ENCODE measurements at regions not wholly inside any gene's neighbourhood (a gene's known extent, or its start where the extent isn't known, plus 50 kb on each side); places are given as distances from the start of the nearest gene placed in this dataset.

DNA sequence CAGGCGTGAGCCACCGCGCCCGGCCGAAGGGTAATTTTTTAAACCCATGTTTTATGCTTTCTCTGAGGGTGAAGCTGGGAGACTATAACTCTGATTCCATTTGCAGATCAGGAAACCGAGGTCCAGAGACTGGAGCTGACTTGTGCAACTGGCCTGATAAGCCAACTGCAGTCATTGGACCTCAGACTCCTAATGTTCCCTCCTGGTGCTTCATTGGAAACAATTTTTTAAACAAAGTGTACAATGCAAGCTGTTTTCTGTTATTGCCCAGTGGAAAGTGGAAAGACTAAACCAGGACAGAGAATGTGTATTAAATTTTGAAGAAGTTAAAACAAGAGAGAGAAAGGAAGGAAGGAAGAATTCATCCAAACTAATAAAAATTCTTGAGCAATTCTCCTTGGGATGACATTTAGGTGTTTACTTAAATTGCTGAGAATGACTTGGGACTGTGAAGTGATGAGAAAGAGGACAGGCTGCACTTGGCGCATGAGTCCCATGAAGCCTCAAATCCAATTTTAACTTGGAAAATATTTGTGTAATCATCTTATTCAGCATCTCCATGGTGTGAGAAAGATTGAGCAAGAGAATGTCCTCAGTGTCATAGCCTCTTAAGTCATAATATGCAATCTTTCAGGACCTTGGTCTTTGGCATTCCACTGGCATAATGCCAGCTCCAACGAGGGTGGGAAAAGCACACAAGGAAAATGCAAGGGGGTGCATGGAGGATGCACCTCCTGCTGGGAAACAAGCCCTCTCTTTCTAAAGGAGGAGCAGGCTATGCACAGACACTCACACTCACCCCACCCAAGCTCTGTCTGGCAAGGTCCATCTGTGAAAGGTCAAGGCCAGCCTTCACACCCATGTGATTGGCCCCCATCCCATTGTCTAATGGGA lies 342.0 kb downstream of the SIPA1L2 start:
- Histone ChIP-seq H3K27ac (ENCODE audit: insufficient read depth, low read length) (no peak overlapping the region), H4K5ac (ENCODE audit: low read depth, low read length) (no peak overlapping the region), H2BK5ac (ENCODE audit: low read depth, low read length, poor library complexity, severe bottlenecking) (no peak overlapping the region), H4K8ac (ENCODE audit: low read depth in 2 of 2, low read length in 2 of 2) (no peak overlapping the region), H3K4me1 (ENCODE audit: control insufficient read depth, insufficient read depth, low read length) (peaks cover 2% of the 10 kb centered on the region; the same call in 1 of the 2 replicates), H2AFZ (replicated peaks; ENCODE audit: low read length, poor library complexity) (no peak overlapping the region), H2BK15ac (ENCODE audit: low read depth, low read length) (no peak overlapping the region), H2AK5ac (ENCODE audit: low read depth, low read length) (no peak overlapping the region), H3K79me1 (ENCODE audit: low read depth in 1 of 2, low read length in 2 of 2) (no peaks in the 10 kb centered on the region), H4K91ac (ENCODE audit: insufficient read depth, low read depth, low read length) (no peak overlapping the region), H3K36me3 (ENCODE audit: control insufficient read depth, insufficient read depth, low read length) (no peaks in the 10 kb centered on the region), H4K20me1 (ENCODE audit: insufficient read depth, low read length) (no peaks in the 10 kb centered on the region), H3K23ac (ENCODE audit: low read depth, low read length) (no peak overlapping the region), H2AK9ac (replicated peaks; ENCODE audit: low read depth, low read length, poor library complexity) (no peak overlapping the region), H3K4me3 (ENCODE audit: insufficient read depth, low read depth, low read length) (no peak overlapping the region), H3K14ac (replicated peaks; ENCODE audit: low read depth, low read length) (no peak overlapping the region), H3K9ac (ENCODE audit: low read depth, low read length) (no peak overlapping the region), H3K9me3 (ENCODE audit: control insufficient read depth, insufficient read depth, low read length) (no peaks in the 10 kb centered on the region), H3K4me2 (ENCODE audit: low read depth, low read length) (no peak overlapping the region), H3K56ac (ENCODE audit: extremely low read depth, insufficient read depth, low read length) (no peak overlapping the region), H3K27me3 (ENCODE audit: control insufficient read depth, insufficient read depth, low read length) (peaks cover 3% of the 10 kb centered on the region; the same call in 1 of the 2 replicates), H2BK120ac (ENCODE audit: low read depth, low read length) (no peak overlapping the region), H3K9me1 (ENCODE audit: insufficient read depth, low read length) (no peaks in the 10 kb centered on the region), H2BK20ac (ENCODE audit: low read depth, low read length) (no peak overlapping the region), H3K4ac (ENCODE audit: low read depth, low read length) (no peak overlapping the region), H3K18ac (ENCODE audit: low read depth, low read length) (no peak overlapping the region)
- dilution Hi-C loops (cut with HindIII; ENCODE audit: low sequenced_read_pairs, unreplicated experiment) (no loop called here), in situ Hi-C loops (cut with MboI; ENCODE audit: low sequenced_read_pairs) (no loop called here), intact Hi-C loops (cut with micrococcal nuclease) (no loop called here)
- no TSS peak for BruUV-seq (replicated peaks)
- ATAC-seq (ENCODE audit: low read depth) (no peak), DNase-seq (no peak)
- POLR2A ChIA-PET (ENCODE audit: unreplicated experiment) = no interaction called here
- TF ChIP-seq FOS (IDR thresholded peaks at IDR 0.05; ENCODE audit: low read depth, low read length) = no peak
- no peak for TF ChIP-seq MXI1 (IDR thresholded peaks at IDR 0.05; ENCODE audit: borderline replicate concordance, low read depth, low read length)
- no peak for TF ChIP-seq MAZ (IDR thresholded peaks at IDR 0.05; ENCODE audit: borderline replicate concordance, low read depth, low read length)
- no peak for TF ChIP-seq NFE2L2 (IDR thresholded peaks at IDR 0.05; ENCODE audit: low read depth, low read length)
- TF ChIP-seq MAFK (IDR thresholded peaks at IDR 0.05; ENCODE audit: low read depth, low read length) = no peak
- TF ChIP-seq, protein P1, sequence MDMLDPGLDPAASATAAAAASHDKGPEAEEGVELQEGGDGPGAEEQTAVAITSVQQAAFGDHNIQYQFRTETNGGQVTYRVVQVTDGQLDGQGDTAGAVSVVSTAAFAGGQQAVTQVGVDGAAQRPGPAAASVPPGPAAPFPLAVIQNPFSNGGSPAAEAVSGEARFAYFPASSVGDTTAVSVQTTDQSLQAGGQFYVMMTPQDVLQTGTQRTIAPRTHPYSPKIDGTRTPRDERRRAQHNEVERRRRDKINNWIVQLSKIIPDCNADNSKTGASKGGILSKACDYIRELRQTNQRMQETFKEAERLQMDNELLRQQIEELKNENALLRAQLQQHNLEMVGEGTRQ (IDR thresholded peaks at IDR 0.05; ENCODE audit: low read depth, low read length) = no peak
- TF ChIP-seq RFX5 (IDR thresholded peaks at IDR 0.05; ENCODE audit: low read depth, low read length) = no peak
- no peak for TF ChIP-seq CEBPB (IDR thresholded peaks at IDR 0.05; ENCODE audit: low read depth, low read length)
- TF ChIP-seq RCOR1 (IDR thresholded peaks at IDR 0.05; ENCODE audit: insufficient replicate concordance, low read length) = no peak
- TF ChIP-seq CTCF (conservative IDR thresholded peaks at IDR 0.05; ENCODE audit: low read depth, low read length) = no peak
- TF ChIP-seq BHLHE40 (IDR thresholded peaks at IDR 0.05; ENCODE audit: low read depth, low read length) = no peak
- no peak for TF ChIP-seq CHD1 (IDR thresholded peaks at IDR 0.05; ENCODE audit: low read depth, low read length)
- TF ChIP-seq RAD21 (IDR thresholded peaks at IDR 0.05; ENCODE audit: low read length) = no peak
- TF ChIP-seq ELK1 (IDR thresholded peaks at IDR 0.05; ENCODE audit: borderline replicate concordance, low read depth, low read length) = no peak
- TF ChIP-seq POLR2A (IDR thresholded peaks at IDR 0.05; ENCODE audit: low read depth, low read length) = no peak
- no peak for TF ChIP-seq SMC3 (IDR thresholded peaks at IDR 0.05; ENCODE audit: low read depth, low read length)
- CTCF ChIA-PET = no interaction called here
- no CpG with 5 or more reads among the region's 8 CpGs for WGBS, 2 experiments (ENCODE audit: extremely low coverage in 2 of 2, insufficient read length in 1 of 2)

Measured in IMR-90 (cell line).